Right lobe of liver (tissue), 4 donors: ENCODE measurements at regions not wholly inside any gene's neighbourhood (a gene's known extent, or its start where the extent isn't known, plus 50 kb on each side); places are given as distances from the start of the nearest gene placed in this dataset.

Source experiments
- CTCF ChIP-seq, 4 donors: fragments of 200-600 bp in 3 of 4; fragments of 450-650 bp in 1 of 4; IDR thresholded peaks; one replicate each; pipeline versions ENCODE4 v1.5.1 to v1.8.0; 2016 to 2022; ENCODE audit warnings: antibody characterized with exemption in 4 of 4, mild to moderate bottlenecking in 2 of 4
- POLR2A ChIP-seq: fragments of 450-650 bp; IDR thresholded peaks from one replicate; pipeline ENCODE4 v1.6.1; 2017; ENCODE audit warnings: antibody characterized with exemption, mild to moderate bottlenecking
- donor health status: DM: no; HTN: no; CAD: no.
- donor health status: DM: no; HTN: no; CAD: no.
- donor health status: DM: no; HTN: yes; CAD: no.

GRCh38 chr1:224044420-224044819, 69.5 kb upstream of the FBXO28 start:
- TF ChIP-seq CTCF (IDR thresholded peaks at IDR 0.05) = no peak
- TF ChIP-seq POLR2A = no peak
